HepG2 (cell line): ENCODE measurements at regions not wholly inside any gene's neighbourhood (a gene's known extent, or its start where the extent isn't known, plus 50 kb on each side); places are given as distances from the start of the nearest gene placed in this dataset.

Source experiments
- ASH2L ChIP-seq: fragments of 300-600, 200-600 bp; sonication (generic); IDR thresholded peaks from 2 replicates; pipeline ENCODE4 v1.7.0; 2017; ENCODE audit warnings: low read depth, mild to moderate bottlenecking, moderate library complexity, mixed read lengths, low read length; ENCODE audit not compliant: insufficient read length
- CBX5 ChIP-seq: sonication (generic); formaldehyde crosslinking; IDR thresholded peaks from 2 replicates; pipeline ENCODE4 v1.4.0; 2020; ENCODE audit warnings: missing genetic modification reagents, borderline replicate concordance
- E2F2 ChIP-seq: sonication (generic); formaldehyde crosslinking; IDR thresholded peaks from 2 replicates; pipeline ENCODE4 v1.4.0; 2020; ENCODE audit warnings: missing genetic modification reagents, borderline replicate concordance
- HNF1B ChIP-seq: sonication (generic); formaldehyde crosslinking; IDR thresholded peaks from 2 replicates; pipeline ENCODE4 v1.5.1; 2020; ENCODE audit warnings: mild to moderate bottlenecking, moderate library complexity, missing genetic modification reagents
- HNF4G ChIP-seq, 2 experiments: sonication (generic) in 1 of 2; formaldehyde crosslinking in 1 of 2; IDR thresholded peaks; 2 replicates each; pipeline versions ENCODE4 v1.4.0 to v1.6.1; 2011 to 2020; ENCODE audit warnings: borderline replicate concordance in 2 of 2, low read depth in 2 of 2, mild to moderate bottlenecking in 2 of 2, low read length in 1 of 2, missing genetic modification reagents in 1 of 2, moderate library complexity in 1 of 2
- KDM2A ChIP-seq: sonication (generic); formaldehyde crosslinking; IDR thresholded peaks from 2 replicates; pipeline ENCODE4 v1.4.0; 2020; ENCODE audit warnings: low read depth, missing genetic modification reagents, borderline replicate concordance
- LRRFIP1 ChIP-seq: sonication (generic); formaldehyde crosslinking; conservative IDR thresholded peaks from 2 replicates; pipeline ENCODE4 v1.4.0; 2020; ENCODE audit warnings: missing genetic modification reagents
- MXD1 ChIP-seq: sonication (generic); formaldehyde crosslinking; IDR thresholded peaks from 2 replicates; pipeline ENCODE4 v1.4.0; 2020; ENCODE audit warnings: mild to moderate bottlenecking, missing genetic modification reagents
- PBX3 ChIP-seq: sonication (generic); formaldehyde crosslinking; IDR thresholded peaks from 2 replicates; pipeline ENCODE4 v1.8.1; 2023; ENCODE audit warnings: missing genetic modification reagents, inconsistent platforms, borderline replicate concordance
- POGZ ChIP-seq: sonication (generic); formaldehyde crosslinking; IDR thresholded peaks from 2 replicates; pipeline ENCODE4 v1.4.0; 2020; ENCODE audit warnings: mild to moderate bottlenecking, missing genetic modification reagents
- REPIN1 ChIP-seq: sonication (generic); formaldehyde crosslinking; IDR thresholded peaks from 2 replicates; pipeline ENCODE4 v1.8.0; 2022; ENCODE audit warnings: missing genetic modification reagents, low read depth, mild to moderate bottlenecking, borderline replicate concordance
- RXRB ChIP-seq: IDR thresholded peaks from 2 replicates; pipeline ENCODE4 v1.6.1; 2016; ENCODE audit warnings: borderline replicate concordance, missing genetic modification reagents, missing compliant biosample characterization
- SOX6 ChIP-seq, 2 experiments: fragments of 450-650 bp in 1 of 2; sonication (generic) in 1 of 2; formaldehyde crosslinking in 1 of 2; IDR thresholded peaks; 2 replicates each; pipeline versions ENCODE4 v1.4.0 to v1.6.1; 2017 to 2020; ENCODE audit warnings: antibody characterized with exemption in 1 of 2, mild to moderate bottlenecking in 1 of 2, missing genetic modification reagents in 1 of 2
- TGIF2 ChIP-seq: IDR thresholded peaks from 2 replicates; pipeline ENCODE4 v1.6.1; 2016; ENCODE audit warnings: control low read depth, missing compliant biosample characterization
- THAP11 ChIP-seq: IDR thresholded peaks from 2 replicates; pipeline ENCODE4 v1.6.1; 2016; ENCODE audit warnings: missing biosample characterization, missing genetic modification reagents
- ZMYM4 ChIP-seq: sonication (generic); formaldehyde crosslinking; IDR thresholded peaks from 2 replicates; pipeline ENCODE4 v1.8.1; 2023; ENCODE audit warnings: mild to moderate bottlenecking, missing genetic modification reagents
- ZNF124 ChIP-seq: sonication (generic); formaldehyde crosslinking; IDR thresholded peaks from 2 replicates; pipeline ENCODE4 v1.4.0; 2020; ENCODE audit warnings: missing genetic modification reagents
- ZNF350 ChIP-seq: sonication (generic); formaldehyde crosslinking; IDR thresholded peaks from 2 replicates; pipeline ENCODE4 v1.4.0; 2020; ENCODE audit warnings: mild to moderate bottlenecking, low read depth, missing genetic modification reagents, borderline replicate concordance
- ZNF576 ChIP-seq: sonication (generic); formaldehyde crosslinking; IDR thresholded peaks from 2 replicates; pipeline ENCODE4 v1.4.0; 2020; ENCODE audit warnings: mild to moderate bottlenecking, missing genetic modification reagents

- TF ChIP-seq PBX3 (CRISPR knock-in tag) = no peak
- TF ChIP-seq SOX6 (IDR thresholded peaks at IDR 0.05) = no peak
- TF ChIP-seq SOX6 (CRISPR knock-in tag; IDR thresholded peaks at IDR 0.05) = peak; percentile 28; the same call in 1 of the 2 replicates
- peak; percentile 38; the same call in 1 of the 2 replicates for TF ChIP-seq POGZ (CRISPR knock-in tag)
- peak; percentile 55; the same call in 1 of the 2 replicates for TF ChIP-seq ZNF350 (CRISPR knock-in tag)
- TF ChIP-seq HNF4G (IDR thresholded peaks at IDR 0.05; ENCODE audit: borderline replicate concordance, low read depth, low read length) = no peak
- TF ChIP-seq HNF4G (CRISPR knock-in tag; IDR thresholded peaks at IDR 0.05; ENCODE audit: borderline replicate concordance, low read depth) = no peak
- 0 out of 2 replicates have a peak, but pooled peaks have one; percentile 51 for TF ChIP-seq ZNF124 (CRISPR knock-in tag)
- TF ChIP-seq E2F2 (CRISPR knock-in tag) = no peak
- peak; percentile 58; the same call in 1 of the 2 replicates for TF ChIP-seq REPIN1 (CRISPR knock-in tag)
- TF ChIP-seq MXD1 (CRISPR knock-in tag) = 0 out of 2 replicates have a peak, but pooled peaks have one; percentile 29
- TF ChIP-seq KDM2A (CRISPR knock-in tag) = peak; percentile 83
- 0 out of 2 replicates have a peak, but pooled peaks have one; percentile 58 for TF ChIP-seq ZNF576
- TF ChIP-seq ZMYM4 (CRISPR knock-in tag) = 0 out of 2 replicates have a peak, but pooled peaks have one; percentile 24
- TF ChIP-seq LRRFIP1 (CRISPR knock-in tag) = no peak
- TF ChIP-seq CBX5 (CRISPR knock-in tag) = 0 out of 2 replicates have a peak, but pooled peaks have one; percentile 57
- 0 out of 2 replicates have a peak, but pooled peaks have one; percentile 19 for TF ChIP-seq THAP11 (CRISPR knock-in tag)
- peak; percentile 17; the same call in 1 of the 2 replicates for TF ChIP-seq RXRB
- TF ChIP-seq ASH2L = peak; percentile 22
- no peak for TF ChIP-seq TGIF2
- 0 out of 2 replicates have a peak, but pooled peaks have one; percentile 27 for TF ChIP-seq HNF1B (CRISPR knock-in tag)
Measured at GRCh38 chr6:53725791-53726575, 60.4 kb upstream of the KLHL31 start (continued).
